ENCODE measurements at regions not wholly inside any gene's neighbourhood (a gene's known extent, or its start where the extent isn't known, plus 50 kb on each side); places are given as distances from the start of the nearest gene placed in this dataset.
A peak's percentile ranks its signal among the peaks of the same experiment; 100 is the strongest.

DNA sequence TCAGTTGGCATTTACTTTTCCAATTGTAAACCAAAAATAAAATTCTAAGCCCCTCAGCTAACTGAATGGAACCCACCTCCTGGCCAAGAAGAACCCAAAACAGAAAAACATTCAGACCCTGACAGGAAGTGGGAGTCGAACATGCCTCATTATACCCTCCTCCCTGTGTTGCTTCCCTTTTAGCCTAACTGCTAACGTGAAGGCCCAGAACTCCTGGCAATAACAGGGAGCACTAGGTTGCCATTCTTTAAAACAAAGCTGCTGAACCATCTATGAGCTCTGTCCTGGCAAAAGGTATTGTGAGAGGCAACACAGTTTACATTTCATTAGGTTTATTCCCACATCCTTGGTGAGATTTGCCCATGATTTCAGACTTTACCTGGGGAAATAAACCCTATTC is 481.4 kb downstream of the CHSY3 start:
- TF ChIP-seq, protein P1, sequence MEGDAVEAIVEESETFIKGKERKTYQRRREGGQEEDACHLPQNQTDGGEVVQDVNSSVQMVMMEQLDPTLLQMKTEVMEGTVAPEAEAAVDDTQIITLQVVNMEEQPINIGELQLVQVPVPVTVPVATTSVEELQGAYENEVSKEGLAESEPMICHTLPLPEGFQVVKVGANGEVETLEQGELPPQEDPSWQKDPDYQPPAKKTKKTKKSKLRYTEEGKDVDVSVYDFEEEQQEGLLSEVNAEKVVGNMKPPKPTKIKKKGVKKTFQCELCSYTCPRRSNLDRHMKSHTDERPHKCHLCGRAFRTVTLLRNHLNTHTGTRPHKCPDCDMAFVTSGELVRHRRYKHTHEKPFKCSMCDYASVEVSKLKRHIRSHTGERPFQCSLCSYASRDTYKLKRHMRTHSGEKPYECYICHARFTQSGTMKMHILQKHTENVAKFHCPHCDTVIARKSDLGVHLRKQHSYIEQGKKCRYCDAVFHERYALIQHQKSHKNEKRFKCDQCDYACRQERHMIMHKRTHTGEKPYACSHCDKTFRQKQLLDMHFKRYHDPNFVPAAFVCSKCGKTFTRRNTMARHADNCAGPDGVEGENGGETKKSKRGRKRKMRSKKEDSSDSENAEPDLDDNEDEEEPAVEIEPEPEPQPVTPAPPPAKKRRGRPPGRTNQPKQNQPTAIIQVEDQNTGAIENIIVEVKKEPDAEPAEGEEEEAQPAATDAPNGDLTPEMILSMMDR (IDR thresholded peaks at IDR 0.05), result no peak
- no peaks in the 10 kb centered on the region for H3K9me3 ChIP-seq
- DNase-seq (no peak), ATAC-seq (no peak), FAIRE-seq (no peak)
- 71 to 72% methylated on average over 2 of the region's 2 CpGs for WGBS, 2 donors
- no peak overlapping the region for H3K27ac ChIP-seq
- intact Hi-C loops (cut with DNase I), result no loop called here
- H3K27me3 ChIP-seq, result no peaks in the 10 kb centered on the region
- no peaks in the 10 kb centered on the region for H3K36me3 ChIP-seq
- H3K4me1 ChIP-seq, result no peaks in the 10 kb centered on the region
- H3K4me3 ChIP-seq, result no peak overlapping the region

DNA sequence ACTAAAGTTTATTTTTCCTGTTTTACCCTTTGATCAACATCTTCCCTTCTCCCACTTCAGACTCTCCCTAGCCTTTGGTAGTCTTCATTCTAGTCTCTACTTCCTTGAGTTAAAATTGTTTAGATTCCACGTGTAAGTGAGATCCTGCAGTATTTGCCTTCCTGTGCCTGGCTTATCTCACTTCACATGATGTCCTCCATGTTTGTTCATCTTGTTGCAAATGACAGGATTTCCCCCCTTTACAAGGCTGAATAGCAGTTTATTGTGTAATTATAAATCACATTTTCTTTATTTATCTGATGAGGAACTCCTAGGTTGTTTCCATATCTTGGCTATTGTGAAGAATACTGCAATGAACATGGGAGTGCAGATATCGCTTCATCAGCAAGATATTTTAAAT is 461.7 kb downstream of the CHSY3 start:
- H3K9me3 ChIP-seq, result no peaks in the 10 kb centered on the region
- no peak for ATAC-seq
- H3K4me1 ChIP-seq, result no peaks in the 10 kb centered on the region
- no peaks in the 10 kb centered on the region for H3K27me3 ChIP-seq
- DNase-seq, result no peak
- FAIRE-seq, result no peak
- no peak overlapping the region for H3K27ac ChIP-seq
- no peaks in the 10 kb centered on the region for H3K36me3 ChIP-seq
- TF ChIP-seq, protein P1 (IDR thresholded peaks at IDR 0.05), result no peak
- intact Hi-C loops (cut with DNase I), result no loop called here
- WGBS, 2 donors, result 50 to 55% methylated on average over 2 of the region's 2 CpGs
- H3K4me3 ChIP-seq, result no peak overlapping the region

DNA sequence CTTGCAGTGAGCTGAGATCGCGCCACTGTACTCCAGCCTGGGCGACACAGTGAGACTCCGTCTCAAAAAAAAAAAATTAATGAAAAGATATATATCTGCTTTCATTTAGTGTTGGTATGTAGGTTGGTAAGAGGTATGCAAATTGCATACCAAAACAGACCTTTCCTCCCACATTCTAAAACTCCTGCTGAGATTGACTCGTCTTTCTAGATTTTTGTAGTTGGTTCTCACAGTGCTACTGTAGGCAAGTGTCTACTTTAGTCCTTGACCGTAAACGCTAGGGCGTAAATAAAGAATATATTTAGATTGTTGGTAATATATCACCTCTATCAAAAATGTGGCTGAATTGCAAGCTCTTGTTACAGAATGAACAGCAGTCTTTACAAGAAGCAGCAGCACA is 445.9 kb downstream of the CHSY3 start:
- H3K4me3 ChIP-seq, result no peak overlapping the region
- intact Hi-C loops (cut with DNase I), result no loop called here
- no peaks in the 10 kb centered on the region for H3K36me3 ChIP-seq
- H3K9me3 ChIP-seq, result no peaks in the 10 kb centered on the region
- no peak overlapping the region for H3K27ac ChIP-seq
- TF ChIP-seq, protein P1 (IDR thresholded peaks at IDR 0.05), result no peak
- peaks cover 0 to 3% (median 0%) of the 10 kb centered on the region in 4 donors for H3K27me3 ChIP-seq
- FAIRE-seq (no peak), DNase-seq (no peak), ATAC-seq (no peak)
- 85% methylated on average over 6 to 8 of the region's 8 CpGs for WGBS, 2 donors
- H3K4me1 ChIP-seq, result no peaks in the 10 kb centered on the region

DNA sequence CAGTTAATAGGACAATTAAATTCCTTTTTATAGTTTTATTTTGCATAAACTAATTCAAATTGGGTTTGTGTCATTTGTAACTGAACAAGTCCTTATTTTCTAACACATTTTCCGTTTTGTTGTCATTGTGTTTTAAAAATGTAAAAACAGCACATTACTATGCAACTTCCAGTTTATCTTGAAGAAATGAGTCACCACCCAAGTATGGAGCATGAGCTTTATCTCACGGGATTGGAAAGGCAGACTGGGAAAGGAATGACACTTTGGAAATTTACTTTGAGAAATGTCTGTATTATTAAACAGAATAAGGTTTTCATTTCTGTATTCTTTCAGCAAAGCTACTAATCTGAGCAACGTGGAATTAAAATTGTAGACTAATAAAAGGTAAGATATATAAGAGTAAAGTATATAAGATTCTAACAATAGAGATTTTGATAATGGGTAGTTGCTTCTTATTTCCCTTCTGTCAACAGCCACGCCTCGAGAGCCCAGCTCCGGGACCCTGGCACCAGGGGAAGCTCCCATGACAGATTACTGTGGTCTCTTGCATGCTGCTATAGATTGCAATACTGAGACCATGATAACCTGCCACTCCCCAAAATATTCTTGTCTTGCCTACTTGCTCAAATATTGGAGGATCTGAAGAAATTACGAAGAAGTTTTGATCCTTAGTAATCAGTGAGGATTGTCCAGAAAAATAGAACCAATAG is 433.1 kb downstream of the CHSY3 start:
- Histone ChIP-seq H3K4me1 (no peaks in the 10 kb centered on the region), H3K9me3 (no peaks in the 10 kb centered on the region), H3K4me3 (no peak overlapping the region), H3K36me3 (no peaks in the 10 kb centered on the region), H3K27ac (no peak overlapping the region), H3K27me3 (no peaks in the 10 kb centered on the region)
- TF ChIP-seq, protein P1 (IDR thresholded peaks at IDR 0.05), result no peak
- ATAC-seq (peak in 1 of 4 donors; percentile 62), DNase-seq (no peak), FAIRE-seq (no peak)
- intact Hi-C loops (cut with DNase I), result no loop called here
- WGBS, 2 donors, result 57 to 59% methylated on average over 7 of the region's 7 CpGs

DNA sequence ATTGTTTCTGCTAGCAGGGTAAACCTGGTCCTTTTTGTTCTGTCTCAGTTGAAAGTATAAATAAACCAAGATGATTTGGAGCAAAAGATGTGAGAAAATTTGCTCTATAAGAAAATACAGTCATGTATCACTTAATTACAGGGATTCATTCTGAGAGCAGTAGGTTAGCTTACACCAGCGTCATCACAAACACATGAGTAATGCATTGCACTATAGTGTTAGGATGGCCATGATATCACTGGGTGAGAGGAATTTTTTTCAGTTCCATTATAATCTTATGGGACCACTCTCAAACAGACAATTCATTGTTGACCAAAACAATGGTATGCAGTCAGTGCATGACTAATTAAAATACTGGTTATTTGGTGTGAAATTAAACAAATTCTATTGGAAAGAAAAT is 430.9 kb downstream of the CHSY3 start:
- Histone ChIP-seq H3K4me1 (no peaks in the 10 kb centered on the region), H3K27me3 (no peaks in the 10 kb centered on the region), H3K27ac (no peak overlapping the region), H3K36me3 (no peaks in the 10 kb centered on the region), H3K4me3 (no peak overlapping the region), H3K9me3 (no peaks in the 10 kb centered on the region)
- FAIRE-seq, result no peak
- 85 to 86% methylated on average over 1 of the region's 1 CpG for WGBS, 2 donors
- TF ChIP-seq, protein P1 (IDR thresholded peaks at IDR 0.05), result no peak
- no peak for DNase-seq
- intact Hi-C loops (cut with DNase I), result no loop called here
- ATAC-seq, result no peak

Data from pancreas (tissue), 10 donors.